K562 (cell line): ENCODE measurements at regions not wholly inside any gene's neighbourhood (a gene's known extent, or its start where the extent isn't known, plus 50 kb on each side); places are given as distances from the start of the nearest gene placed in this dataset.

ENCODE experiments used
- CHD2 ChIP-seq: IDR thresholded peaks from 2 replicates; pipeline ENCODE4 v1.6.1; 2011; ENCODE audit warnings: low read depth, low read length
- CTCF ChIP-seq, 3 experiments: IDR thresholded peaks in 2 of 3; conservative IDR thresholded peaks in 1 of 3; 2 replicates each; pipeline ENCODE4 v1.5.1; 2011 to 2012; ENCODE audit warnings: low read length in 3 of 3, mild to moderate bottlenecking in 3 of 3, control low read depth in 2 of 3, improper control_type of control experiment in 1 of 3, inconsistent platforms in 1 of 3, low read depth in 1 of 3, mixed read lengths in 1 of 3, moderate library complexity in 1 of 3; ENCODE audit not compliant: insufficient read depth in 2 of 3
- EHMT2 ChIP-seq: fragments of 450-650 bp; IDR thresholded peaks from 2 replicates; pipeline ENCODE4 v1.6.1; 2018; ENCODE audit warnings: antibody characterized with exemption
- FOXO4 ChIP-seq: fragments of 450-650 bp; formaldehyde crosslinking; IDR thresholded peaks from 2 replicates; pipeline ENCODE4 v1.4.0; 2020; ENCODE audit warnings: mild to moderate bottlenecking, moderate library complexity
- HNRNPUL1 ChIP-seq: fragments of 200-400 bp; formaldehyde crosslinking; IDR thresholded peaks from 2 replicates; pipeline ENCODE4 v1.6.1; 2017; ENCODE audit warnings: low read length
- JUND ChIP-seq, 2 experiments: IDR thresholded peaks; 2 replicates in 1 of 2; 3 replicates in 1 of 2; pipeline ENCODE4 v1.6.1; 2011; ENCODE audit warnings: borderline replicate concordance in 2 of 2, low read depth in 2 of 2, low read length in 2 of 2, improper control_type of control experiment in 1 of 2, missing biosample characterization in 1 of 2, missing genetic modification characterization in 1 of 2, missing genetic modification reagents in 1 of 2
- POLR2AphosphoS5 ChIP-seq: IDR thresholded peaks from 2 replicates; pipeline ENCODE4 v1.6.1; 2011; ENCODE audit warnings: mild to moderate bottlenecking, low read depth, low read length, moderate library complexity; ENCODE audit not compliant: control insufficient read depth, insufficient read depth
- PRDM10 ChIP-seq: fragments of 450-650 bp; IDR thresholded peaks from 2 replicates; pipeline ENCODE4 v1.6.1; 2018; ENCODE audit not compliant: partially characterized antibody
- ZNF586 ChIP-seq: fragments of 450-650 bp; formaldehyde crosslinking; conservative IDR thresholded peaks from 2 replicates; pipeline ENCODE4 v1.4.0; 2020; ENCODE audit warnings: mild to moderate bottlenecking, moderate library complexity

- no peak for TF ChIP-seq CHD2
- no peak for TF ChIP-seq EHMT2
- TF ChIP-seq CTCF (IDR thresholded peaks at IDR 0.05 in 2 of 3, conservative IDR thresholded peaks at IDR 0.05 in 1 of 3; ENCODE audit: insufficient read depth in 2 of 3, low read depth in 1 of 3, low read length in 3 of 3), result no peak
- TF ChIP-seq ZNF586 (CRISPR knock-in tag), result no peak
- no peak for TF ChIP-seq FOXO4 (CRISPR knock-in tag)
- no peak for TF ChIP-seq PRDM10
- no peak for TF ChIP-seq HNRNPUL1
- TF ChIP-seq JUND (IDR thresholded peaks at IDR 0.05; ENCODE audit: borderline replicate concordance, low read depth, low read length), result no peak
- TF ChIP-seq JUND (tag; IDR thresholded peaks at IDR 0.05; ENCODE audit: borderline replicate concordance, low read depth, low read length), result no peak
- no peak for TF ChIP-seq POLR2AphosphoS5
Observed at GRCh38 chr2:15752552-15753232, 161.0 kb downstream of the DDX1 start.
